ENCODE measurements at regions not wholly inside any gene's neighbourhood (a gene's known extent, or its start where the extent isn't known, plus 50 kb on each side); places are given as distances from the start of the nearest gene placed in this dataset.

DNA sequence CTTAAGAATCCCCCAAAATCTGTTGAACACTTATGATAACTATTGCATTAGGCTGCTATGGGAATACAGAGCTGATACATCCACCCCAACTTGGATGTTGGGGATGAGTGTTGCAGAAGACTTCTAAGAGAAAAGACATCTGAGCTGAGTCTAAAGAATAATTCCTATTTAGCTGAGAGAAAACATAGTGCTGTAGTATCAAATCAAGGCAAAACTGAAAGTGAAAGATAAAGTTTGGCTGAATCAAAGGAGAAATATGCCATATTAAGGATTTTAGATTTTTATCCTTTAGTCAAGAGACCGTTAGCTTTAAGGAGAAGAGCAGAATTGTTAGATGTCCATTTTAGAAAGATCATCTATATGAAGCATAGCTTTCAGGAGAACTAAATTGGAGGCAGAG, 726.9 kb upstream of the PTBP2 start:
- DNase-seq (ENCODE audit: low spot score) = no peak

GRCh38 chr1:96002201-96002600, 719.4 kb upstream of the PTBP2 start:
- DNase-seq (ENCODE audit: low spot score) = no peak

DNA sequence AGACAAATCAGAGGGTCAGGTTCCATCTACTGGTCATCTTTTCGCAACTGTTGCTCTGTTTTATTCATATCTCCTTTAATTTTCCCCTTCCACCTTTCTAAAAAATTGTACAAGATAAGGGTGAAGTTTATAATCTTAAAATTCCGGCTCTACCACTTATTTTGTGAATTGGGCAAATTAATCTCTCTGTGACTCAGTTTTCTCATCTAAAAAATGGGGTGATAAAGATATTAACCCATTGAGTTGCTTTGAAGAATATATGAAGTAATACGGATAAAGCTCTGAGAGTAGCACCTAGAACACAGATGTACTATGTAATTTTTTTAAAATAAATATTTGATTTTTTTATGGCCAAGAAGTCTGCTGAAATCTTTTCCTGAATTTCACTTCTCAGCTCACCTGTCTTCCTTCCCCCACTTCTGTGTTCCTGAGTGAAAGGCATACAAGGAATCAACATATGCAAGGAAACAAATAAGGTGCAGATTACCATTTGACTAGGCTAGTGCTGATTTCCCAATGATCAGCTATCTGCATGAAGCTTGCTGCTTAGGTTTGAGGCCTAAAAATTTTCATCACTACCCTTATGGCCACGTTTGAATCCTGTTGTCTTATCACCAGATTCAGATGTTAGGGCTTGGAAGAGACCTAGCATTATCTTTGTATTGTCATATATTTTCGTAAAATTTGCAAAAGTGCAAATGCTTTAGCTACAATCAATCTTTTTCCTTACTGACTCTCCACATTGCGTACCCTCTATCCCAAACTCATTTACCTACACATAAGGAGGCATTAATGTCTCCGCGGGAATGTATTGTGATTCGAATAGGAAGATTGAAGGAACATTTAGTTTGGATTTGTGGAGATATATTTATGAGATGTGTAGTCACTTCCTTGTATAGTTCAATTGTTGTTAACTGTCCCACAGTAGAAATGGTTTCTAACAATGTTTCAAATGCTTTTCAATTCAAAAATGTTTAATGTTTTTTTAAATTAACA, 718.3 kb upstream of the PTBP2 start:
- DNase-seq (ENCODE audit: low spot score) = no peak

- no peak for DNase-seq (ENCODE audit: low spot score)
These were observed 711.7 kb upstream of the PTBP2 start for GRCh38 chr1:96009831-96010434.

DNA sequence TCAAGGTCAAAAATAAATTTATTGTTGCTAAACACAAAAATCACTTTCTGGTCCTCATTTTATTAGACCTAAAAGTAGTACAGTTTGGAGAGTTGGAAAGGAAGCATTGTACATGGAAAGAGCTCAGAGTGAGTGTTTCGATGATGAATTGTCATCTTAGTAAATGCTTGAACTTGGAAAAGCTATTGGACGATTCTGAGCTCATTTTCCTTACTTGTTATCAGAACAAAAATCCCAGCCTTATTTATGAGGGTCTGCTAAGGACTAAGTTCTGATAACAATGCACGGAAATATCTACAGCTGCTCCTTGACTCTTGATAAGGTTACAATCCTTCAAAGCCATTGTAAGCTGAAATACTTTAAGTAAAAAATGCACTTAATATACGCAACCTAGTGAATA, 710.0 kb upstream of the PTBP2 start:
- no peak for DNase-seq (ENCODE audit: low spot score)

- DNase-seq (ENCODE audit: low spot score) = no peak
These were observed 705.4 kb upstream of the PTBP2 start for GRCh38 chr1:96016219-96016618.

- DNase-seq (ENCODE audit: low spot score) = no peak
These were observed 701.2 kb upstream of the PTBP2 start for GRCh38 chr1:96020378-96020777.

- no peak for DNase-seq (ENCODE audit: low spot score)
These were observed 696.5 kb upstream of the PTBP2 start for GRCh38 chr1:96025062-96025461.

- no peak for DNase-seq (ENCODE audit: low spot score)
These were observed 693.5 kb upstream of the PTBP2 start for GRCh38 chr1:96028071-96028470.

DNA sequence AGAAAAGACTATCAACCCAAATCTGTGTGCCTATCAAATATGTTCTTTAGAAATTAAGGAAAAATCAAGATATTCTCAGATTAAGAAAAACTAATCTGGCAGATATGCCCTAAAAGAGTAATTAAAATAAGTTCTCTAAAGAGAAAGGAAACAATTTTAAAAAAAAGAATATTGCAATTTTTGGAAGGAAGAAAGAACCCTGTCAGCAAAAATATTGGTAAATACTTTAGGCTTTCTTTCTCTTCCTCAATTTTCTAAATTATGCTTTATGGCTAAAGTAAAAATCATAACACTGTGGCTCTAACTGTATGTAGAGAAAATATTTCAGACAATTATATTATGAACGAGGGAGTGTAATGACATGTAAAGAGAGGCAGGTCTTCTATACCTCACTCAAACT, 691.3 kb upstream of the PTBP2 start:
- no peak for DNase-seq (ENCODE audit: low spot score)

- DNase-seq (ENCODE audit: low spot score) = no peak
These were observed 687.6 kb upstream of the PTBP2 start for GRCh38 chr1:96034006-96034405.

GRCh38 chr1:96036763-96037162, 684.8 kb upstream of the PTBP2 start:
- DNase-seq (ENCODE audit: low spot score) = no peak

DNA sequence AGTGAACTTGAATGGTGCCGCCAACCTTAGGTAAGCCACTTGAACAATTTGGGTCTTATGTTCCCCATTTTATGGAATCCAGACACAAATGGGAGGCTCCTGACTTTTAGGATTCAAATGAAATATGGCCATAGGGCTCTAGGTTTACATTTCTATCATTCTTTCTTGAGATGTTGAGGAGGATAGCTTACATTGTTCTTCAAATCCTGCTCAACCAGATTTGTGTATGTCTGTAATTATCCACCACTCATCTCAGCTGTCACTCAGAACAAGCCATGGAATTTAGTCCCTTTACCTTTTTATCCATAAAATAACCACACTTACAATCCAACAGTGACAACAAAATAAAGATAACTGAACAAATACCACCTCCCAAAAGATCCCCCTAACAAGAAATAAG, 682.9 kb upstream of the PTBP2 start:
- no peak for DNase-seq (ENCODE audit: low spot score)

DNA sequence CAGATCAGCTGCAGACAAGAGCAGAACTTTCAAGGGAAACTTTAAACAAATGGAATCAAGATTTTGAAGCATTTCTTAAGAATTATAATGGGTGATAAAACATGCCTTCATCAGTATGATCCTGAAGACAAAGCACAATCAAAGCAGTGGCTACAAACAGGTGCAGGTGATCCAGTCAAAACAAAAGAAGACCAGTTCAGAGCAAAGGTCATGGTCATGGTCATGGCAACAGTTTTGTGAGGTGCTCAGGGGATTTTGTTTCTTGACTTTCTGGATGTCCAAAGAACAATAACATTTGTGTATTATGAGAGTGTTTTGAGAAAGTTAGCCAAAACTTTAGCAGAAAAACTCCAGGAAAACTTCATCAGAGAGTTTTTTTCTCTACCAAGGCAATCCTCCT, 681.7 kb upstream of the PTBP2 start:
- DNase-seq (ENCODE audit: low spot score) = no peak

GRCh38 chr1:96041470-96041869, 680.1 kb upstream of the PTBP2 start:
- DNase-seq (ENCODE audit: low spot score) = no peak

DNA sequence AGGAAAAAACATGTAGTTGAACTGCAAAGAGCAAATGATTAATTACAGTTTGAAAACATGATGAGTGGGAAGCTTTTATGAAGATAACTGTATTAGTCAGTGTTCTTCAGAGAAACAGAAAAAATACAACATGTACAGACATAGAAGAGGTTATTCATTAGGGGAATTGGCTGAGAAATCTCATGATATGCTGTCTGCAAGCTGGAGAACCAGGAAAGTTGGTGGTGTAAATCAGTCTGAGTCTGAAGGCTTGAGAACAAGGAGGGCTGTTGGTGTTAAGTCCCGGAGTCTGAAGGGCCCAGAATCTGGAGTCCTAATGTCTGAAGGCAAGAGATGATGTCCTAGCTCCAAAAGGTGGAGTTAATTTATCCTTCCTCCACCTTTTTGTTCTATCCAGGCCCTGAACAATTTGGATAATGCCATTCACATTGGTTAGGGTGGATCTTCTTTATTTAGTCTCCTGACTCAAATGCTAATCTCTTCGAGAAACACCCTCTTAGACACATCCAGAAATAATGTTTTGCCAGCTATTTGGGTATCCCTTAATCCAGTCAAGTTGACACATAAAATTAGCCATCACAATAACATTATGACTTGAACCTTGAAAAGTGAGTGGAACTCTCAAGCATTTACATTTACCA, 672.9 kb upstream of the PTBP2 start:
- no peak for DNase-seq (ENCODE audit: low spot score)

- no peak for DNase-seq (ENCODE audit: low spot score)
These were observed 671.7 kb upstream of the PTBP2 start for GRCh38 chr1:96049759-96050409.

DNA sequence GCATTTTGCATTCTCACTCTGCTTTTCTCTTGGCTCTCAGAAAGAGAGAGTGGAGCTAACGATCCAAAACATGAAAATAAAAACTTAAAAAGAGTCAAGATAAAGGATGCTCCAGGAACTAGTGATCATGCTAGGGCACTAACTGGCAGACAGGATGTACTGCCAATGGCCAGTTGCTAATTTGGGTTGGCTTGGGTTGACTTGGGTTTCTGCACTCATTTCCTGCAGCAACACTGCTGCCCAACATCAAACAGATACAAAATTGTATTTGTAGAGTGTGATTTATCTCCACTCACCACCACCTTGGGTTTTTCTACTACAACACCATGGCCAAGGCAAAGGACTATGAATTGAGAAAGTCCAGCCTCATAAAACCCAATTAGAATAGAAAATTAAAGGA, 662.3 kb upstream of the PTBP2 start:
- no peak for DNase-seq (ENCODE audit: low spot score)

DNA sequence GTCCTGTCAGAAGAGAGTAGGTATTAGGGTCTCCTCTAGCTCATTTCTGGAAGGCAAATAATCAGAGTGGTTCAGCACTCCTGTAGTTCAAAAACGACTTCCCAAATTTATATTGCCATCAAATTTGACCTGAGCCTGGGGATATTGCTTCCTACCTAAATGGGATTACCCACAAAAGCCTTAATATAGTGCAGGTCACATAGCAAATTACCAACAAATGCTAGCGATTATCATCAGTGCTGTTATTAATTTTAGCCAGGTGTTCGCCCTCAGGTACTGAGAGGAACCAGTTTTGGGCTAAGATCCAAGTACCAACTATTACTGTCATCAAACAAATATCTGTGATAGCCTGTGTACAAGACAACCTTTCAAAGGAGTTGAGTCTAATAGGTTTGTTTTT, 661.8 kb upstream of the PTBP2 start:
- no peak for DNase-seq (ENCODE audit: low spot score)

GRCh38 chr1:96060621-96061020, 661.0 kb upstream of the PTBP2 start:
- no peak for DNase-seq (ENCODE audit: low spot score)

DNA sequence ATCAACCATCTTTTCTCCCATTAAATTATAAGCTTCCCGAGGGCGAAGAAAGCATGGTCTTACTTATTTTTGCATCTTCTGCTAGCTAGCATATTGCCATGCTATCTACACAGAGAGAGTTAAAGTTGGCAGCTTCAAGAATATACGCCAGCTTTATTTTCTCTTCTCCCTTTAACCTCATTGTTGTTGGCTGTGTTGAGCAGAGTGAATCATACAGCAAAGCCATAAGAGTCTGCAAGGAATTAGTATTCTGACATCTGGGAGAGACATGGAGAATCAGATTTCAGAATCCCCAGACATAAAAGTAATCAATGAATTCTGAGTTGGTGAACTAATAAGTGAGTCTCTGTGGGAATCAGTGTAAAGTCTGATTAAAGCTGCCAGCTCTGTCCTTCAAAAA, 649.6 kb upstream of the PTBP2 start:
- no peak for DNase-seq (ENCODE audit: low spot score)

DNA sequence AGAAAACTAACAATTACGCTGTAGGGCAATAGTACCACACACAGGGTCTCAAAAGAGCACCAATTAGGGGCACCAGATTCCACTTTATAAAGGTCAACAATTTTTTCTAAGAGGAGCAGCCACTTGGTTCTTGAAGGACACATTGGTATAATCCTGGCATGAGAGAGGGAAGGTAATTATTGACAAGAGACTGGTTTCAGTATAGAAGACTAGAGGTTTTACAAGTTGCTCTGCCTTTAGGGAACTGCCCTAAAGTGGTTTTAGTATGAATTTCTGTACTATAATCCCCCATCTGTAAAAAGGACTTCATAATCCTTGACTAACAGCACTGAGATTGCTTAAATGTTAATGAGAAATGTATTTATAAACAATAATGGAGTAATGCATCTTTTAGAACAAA, 648.5 kb upstream of the PTBP2 start:
- no peak for DNase-seq (ENCODE audit: low spot score)

DNA sequence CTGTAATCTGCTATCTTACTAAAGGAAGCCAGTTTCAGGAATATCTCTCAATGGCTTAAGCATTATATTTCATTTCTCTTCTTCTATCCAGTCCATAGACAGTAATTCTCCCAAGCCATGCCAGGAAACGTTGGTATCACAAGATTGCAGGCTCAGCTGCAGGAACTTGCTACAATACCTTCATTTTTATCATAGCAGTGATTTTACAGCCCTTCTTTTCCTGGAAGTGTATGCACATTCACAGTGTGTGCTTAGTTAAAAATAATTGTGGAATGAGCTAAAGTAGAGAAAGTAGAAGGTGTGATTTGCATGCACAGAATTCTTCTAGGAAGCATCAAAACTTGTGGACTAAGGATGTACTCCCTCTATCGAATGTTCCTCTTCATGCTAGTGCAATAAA, 647.2 kb upstream of the PTBP2 start:
- DNase-seq (ENCODE audit: low spot score) = no peak

All from D341Med (cell line).